ENCODE measurements at regions not wholly inside any gene's neighbourhood (a gene's known extent, or its start where the extent isn't known, plus 50 kb on each side); places are given as distances from the start of the nearest gene placed in this dataset.
"Not testable (repeated sequence)": the region's sequence is repeated elsewhere in the genome, so short reads cannot be mapped to it uniquely, and the experiment has no call there.

DNA sequence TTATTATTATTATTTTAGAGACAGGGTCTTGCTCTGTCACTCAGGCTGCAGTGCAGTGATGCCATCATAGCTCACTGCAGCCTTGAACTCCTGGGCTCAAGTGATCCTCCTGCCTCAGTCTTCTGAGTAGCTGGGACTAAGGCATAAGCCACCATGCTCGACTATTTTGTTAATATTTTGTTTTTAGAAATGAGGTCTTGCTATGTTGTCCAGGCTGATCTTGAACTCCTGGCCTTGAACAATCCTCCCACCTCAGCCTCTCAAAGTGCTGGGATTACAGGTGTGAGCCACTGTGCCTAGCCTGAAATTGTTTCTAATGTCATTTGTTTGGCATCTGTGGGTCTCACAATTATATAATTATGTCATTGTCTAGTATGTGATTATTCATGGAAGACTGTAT is 92.4 kb downstream of the LYZL2 start:
- TF ChIP-seq EZH2phosphoT487 (IDR thresholded peaks at IDR 0.05; ENCODE audit: insufficient read depth, low read depth); EZH2 (IDR thresholded peaks at IDR 0.05; ENCODE audit: insufficient read depth, poor library complexity, severe bottlenecking): not testable (repeated sequence)

Measured in GM23248 (cell line).